Posterior vena cava (tissue), 2 donors: ENCODE measurements at regions not wholly inside any gene's neighbourhood (a gene's known extent, or its start where the extent isn't known, plus 50 kb on each side); places are given as distances from the start of the nearest gene placed in this dataset.

ENCODE experiments used
- DNase-seq: peaks from one replicate; pipeline ENCODE4 v3.0.0-alpha.2; 2020; ENCODE audit warnings: low spot score
- intact Hi-C, 2 donors: fragments of 100-400 bp; cut with DNase I; formaldehyde crosslinking; loops; one replicate each; pipeline versions ENCODE4 v1.14.1 to v1.14.2; 2022 to 2023
- donor health status: DM: yes; HTN: yes; CAD: no.
- donor health status: DM: yes; HTN: yes; CAD: no.

- no peak for DNase-seq
- intact Hi-C loops: loop anchor here in 1 of 2 donors (1.0 kb wide), 1 partner anchor 22 kb away; no protein-coding TSS in a partner anchor
Observed at GRCh38 chr16:85258629-85259028, 146.4 kb upstream of the CIBAR2 start.

GRCh38 chr16:85259115-85259831, 147.0 kb upstream of the CIBAR2 start:
- intact Hi-C loops: loop anchor here in 1 of 2 donors (1.0 kb wide), 1 partner anchor 23 kb away; no protein-coding TSS in a partner anchor
- DNase-seq: no peak

GRCh38 chr16:85259832-85260167, 147.5 kb upstream of the CIBAR2 start:
- no peak for DNase-seq
- intact Hi-C loops: loop anchor here in 1 of 2 donors (1.0 kb wide), 1 partner anchor 23 kb away; no protein-coding TSS in a partner anchor

GRCh38 chr16:85261204-85261603, 148.9 kb upstream of the CIBAR2 start:
- intact Hi-C loops: no loop called here
- no peak for DNase-seq

- intact Hi-C loops: no loop called here
- no peak for DNase-seq
Observed at GRCh38 chr16:85261657-85262557, 149.6 kb upstream of the CIBAR2 start.

GRCh38 chr16:85262558-85263238, 150.4 kb upstream of the CIBAR2 start:
- no peak for DNase-seq
- intact Hi-C loops: no loop called here

- DNase-seq: peak; percentile 90
- intact Hi-C loops: no loop called here
Observed at GRCh38 chr16:85263239-85263585, 150.9 kb upstream of the CIBAR2 start.

GRCh38 chr16:85264752-85265151, 152.5 kb upstream of the CIBAR2 start:
- intact Hi-C loops: no loop called here
- no peak for DNase-seq

GRCh38 chr16:85265161-85265784, 153.0 kb upstream of the CIBAR2 start:
- intact Hi-C loops: no loop called here
- DNase-seq: no peak

GRCh38 chr16:85265810-85266209, 153.5 kb upstream of the CIBAR2 start:
- no peak for DNase-seq
- intact Hi-C loops: no loop called here

- DNase-seq: no peak
- intact Hi-C loops: no loop called here
Observed at GRCh38 chr16:85266857-85267256, 154.6 kb upstream of the CIBAR2 start.

GRCh38 chr16:85267414-85267945, 155.2 kb upstream of the CIBAR2 start:
- no peak for DNase-seq
- intact Hi-C loops: no loop called here

- no peak for DNase-seq
Observed at GRCh38 chr16:85269165-85269564, 156.9 kb upstream of the CIBAR2 start.

GRCh38 chr16:85270374-85270773, 158.1 kb upstream of the CIBAR2 start:
- intact Hi-C loops: loop anchor here in 1 of 2 donors (10.0 kb wide), 1 partner anchor 344 kb away; the partner anchor contains the start of gene GSE1
- no peak for DNase-seq

More at GRCh38 chr16:85269165-85269564, 156.9 kb upstream of the CIBAR2 start:
- intact Hi-C loops: no loop called here

GRCh38 chr16:85271198-85271597, 158.9 kb upstream of the CIBAR2 start:
- intact Hi-C loops: loop anchor here in 1 of 2 donors (10.0 kb wide), 1 partner anchor 344 kb away; the partner anchor contains the start of gene GSE1
- DNase-seq: no peak

GRCh38 chr16:85273293-85273692, 161.0 kb upstream of the CIBAR2 start:
- intact Hi-C loops: loop anchor here in 1 of 2 donors (10.0 kb wide), 1 partner anchor 342 kb away; the partner anchor contains the start of gene GSE1
- no peak for DNase-seq

GRCh38 chr16:85274501-85274900, 162.2 kb upstream of the CIBAR2 start:
- DNase-seq: no peak
- intact Hi-C loops: loop anchor here in 1 of 2 donors (10.0 kb wide), 1 partner anchor 340 kb away; the partner anchor contains the start of gene GSE1

- intact Hi-C loops: loop anchor here in 1 of 2 donors (10.0 kb wide), 1 partner anchor 340 kb away; the partner anchor contains the start of gene GSE1
- no peak for DNase-seq
Observed at GRCh38 chr16:85274924-85275323, 162.7 kb upstream of the CIBAR2 start.
